ENCODE measurements at regions not wholly inside any gene's neighbourhood (a gene's known extent, or its start where the extent isn't known, plus 50 kb on each side); places are given as distances from the start of the nearest gene placed in this dataset.

- no peak for DNase-seq (ENCODE audit: low read depth in 1 of 2, low spot score in 1 of 2)
- TF ChIP-seq CTCF (IDR thresholded peaks at IDR 0.05; ENCODE audit: insufficient read depth, low read length) = no peak
- no peak for TF ChIP-seq GABPA (IDR thresholded peaks at IDR 0.05; ENCODE audit: low read depth)
- TF ChIP-seq POLR2AphosphoS5 (IDR thresholded peaks at IDR 0.05; ENCODE audit: low read depth) = no peak
- no peak overlapping the region for H3K27ac ChIP-seq (replicated peaks)
- no peak overlapping the region for H3K4me3 ChIP-seq (replicated peaks; ENCODE audit: insufficient read depth, low read length)
- H3K27me3 ChIP-seq (ENCODE audit: insufficient read depth, poor library complexity, severe bottlenecking) = no peaks in the 10 kb centered on the region
Measured at GRCh38 chr5:24854350-24854749, 209.6 kb upstream of the CDH10 start.

GRCh38 chr5:24850926-24851486, 206.2 kb upstream of the CDH10 start:
- TF ChIP-seq, protein P1, sequence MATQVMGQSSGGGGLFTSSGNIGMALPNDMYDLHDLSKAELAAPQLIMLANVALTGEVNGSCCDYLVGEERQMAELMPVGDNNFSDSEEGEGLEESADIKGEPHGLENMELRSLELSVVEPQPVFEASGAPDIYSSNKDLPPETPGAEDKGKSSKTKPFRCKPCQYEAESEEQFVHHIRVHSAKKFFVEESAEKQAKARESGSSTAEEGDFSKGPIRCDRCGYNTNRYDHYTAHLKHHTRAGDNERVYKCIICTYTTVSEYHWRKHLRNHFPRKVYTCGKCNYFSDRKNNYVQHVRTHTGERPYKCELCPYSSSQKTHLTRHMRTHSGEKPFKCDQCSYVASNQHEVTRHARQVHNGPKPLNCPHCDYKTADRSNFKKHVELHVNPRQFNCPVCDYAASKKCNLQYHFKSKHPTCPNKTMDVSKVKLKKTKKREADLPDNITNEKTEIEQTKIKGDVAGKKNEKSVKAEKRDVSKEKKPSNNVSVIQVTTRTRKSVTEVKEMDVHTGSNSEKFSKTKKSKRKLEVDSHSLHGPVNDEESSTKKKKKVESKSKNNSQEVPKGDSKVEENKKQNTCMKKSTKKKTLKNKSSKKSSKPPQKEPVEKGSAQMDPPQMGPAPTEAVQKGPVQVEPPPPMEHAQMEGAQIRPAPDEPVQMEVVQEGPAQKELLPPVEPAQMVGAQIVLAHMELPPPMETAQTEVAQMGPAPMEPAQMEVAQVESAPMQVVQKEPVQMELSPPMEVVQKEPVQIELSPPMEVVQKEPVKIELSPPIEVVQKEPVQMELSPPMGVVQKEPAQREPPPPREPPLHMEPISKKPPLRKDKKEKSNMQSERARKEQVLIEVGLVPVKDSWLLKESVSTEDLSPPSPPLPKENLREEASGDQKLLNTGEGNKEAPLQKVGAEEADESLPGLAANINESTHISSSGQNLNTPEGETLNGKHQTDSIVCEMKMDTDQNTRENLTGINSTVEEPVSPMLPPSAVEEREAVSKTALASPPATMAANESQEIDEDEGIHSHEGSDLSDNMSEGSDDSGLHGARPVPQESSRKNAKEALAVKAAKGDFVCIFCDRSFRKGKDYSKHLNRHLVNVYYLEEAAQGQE (IDR thresholded peaks at IDR 0.05; ENCODE audit: insufficient replicate concordance, low read depth) = no peak
- TF ChIP-seq POLR2AphosphoS5 (IDR thresholded peaks at IDR 0.05; ENCODE audit: low read depth) (no peak), CTCF (IDR thresholded peaks at IDR 0.05; ENCODE audit: insufficient read depth, low read length) (no peak), GABPA (IDR thresholded peaks at IDR 0.05; ENCODE audit: low read depth) (no peak), SPI1 (IDR thresholded peaks at IDR 0.05; ENCODE audit: borderline replicate concordance, low read depth) (no peak)
- no peak for DNase-seq (ENCODE audit: low read depth in 1 of 2, low spot score in 1 of 2)
- Histone ChIP-seq H3K27me3 (ENCODE audit: insufficient read depth, poor library complexity, severe bottlenecking) (no peaks in the 10 kb centered on the region), H3K4me3 (replicated peaks; ENCODE audit: insufficient read depth, low read length) (no peak overlapping the region), H3K27ac (replicated peaks) (no peak overlapping the region)

- H3K27ac ChIP-seq (replicated peaks) = no peak overlapping the region
- DNase-seq (ENCODE audit: low read depth in 1 of 2, low spot score in 1 of 2) = no peak
- TF ChIP-seq, protein P1 (IDR thresholded peaks at IDR 0.05; ENCODE audit: insufficient replicate concordance, low read depth) = no peak
- TF ChIP-seq SPI1 (IDR thresholded peaks at IDR 0.05; ENCODE audit: borderline replicate concordance, low read depth) (no peak), POLR2AphosphoS5 (IDR thresholded peaks at IDR 0.05; ENCODE audit: low read depth) (no peak), CTCF (IDR thresholded peaks at IDR 0.05; ENCODE audit: insufficient read depth, low read length) (no peak), GABPA (IDR thresholded peaks at IDR 0.05; ENCODE audit: low read depth) (no peak)
- no peak overlapping the region for H3K4me3 ChIP-seq (replicated peaks; ENCODE audit: insufficient read depth, low read length)
- no peaks in the 10 kb centered on the region for H3K27me3 ChIP-seq (ENCODE audit: insufficient read depth, poor library complexity, severe bottlenecking)
Measured at GRCh38 chr5:24849210-24849609, 204.4 kb upstream of the CDH10 start.

- no peak for DNase-seq (ENCODE audit: low read depth in 1 of 2, low spot score in 1 of 2)
- H3K4me3 ChIP-seq (replicated peaks; ENCODE audit: insufficient read depth, low read length) = no peak overlapping the region
- no peak overlapping the region for H3K27ac ChIP-seq (replicated peaks)
- no peaks in the 10 kb centered on the region for H3K27me3 ChIP-seq (ENCODE audit: insufficient read depth, poor library complexity, severe bottlenecking)
- no peak for TF ChIP-seq POLR2AphosphoS5 (IDR thresholded peaks at IDR 0.05; ENCODE audit: low read depth)
- TF ChIP-seq, protein P1 (IDR thresholded peaks at IDR 0.05; ENCODE audit: insufficient replicate concordance, low read depth) = no peak
- no peak for TF ChIP-seq SPI1 (IDR thresholded peaks at IDR 0.05; ENCODE audit: borderline replicate concordance, low read depth)
- no peak for TF ChIP-seq GABPA (IDR thresholded peaks at IDR 0.05; ENCODE audit: low read depth)
- no peak for TF ChIP-seq CTCF (IDR thresholded peaks at IDR 0.05; ENCODE audit: insufficient read depth, low read length)
Measured at GRCh38 chr5:24831989-24832388, 187.2 kb upstream of the CDH10 start.

All from HL-60 (cell line).